ENCODE measurements at regions not wholly inside any gene's neighbourhood (a gene's known extent, or its start where the extent isn't known, plus 50 kb on each side); places are given as distances from the start of the nearest gene placed in this dataset.

GRCh38 chr12:31783556-31783955 is 54.7 kb upstream of the AMN1 start:
- no peak for DNase-seq (ENCODE audit: low read depth, low spot score)

GRCh38 chr12:31781894-31782540 is 53.2 kb upstream of the AMN1 start:
- DNase-seq (ENCODE audit: low read depth, low spot score): no peak

GRCh38 chr12:31780096-31780495 is 51.3 kb upstream of the AMN1 start:
- DNase-seq (ENCODE audit: low read depth, low spot score): no peak

GRCh38 chr12:31778687-31779086 is 49.9 kb upstream of the AMN1 start:
- DNase-seq (ENCODE audit: low read depth, low spot score): no peak

Measured in activated CD4-positive, CD25-positive, alpha-beta regulatory T cell treated with anti-CD3 and anti-CD28 coated beads, Interleukin-2, amount 50 U/mL, for 16 hours (primary cell).